ENCODE measurements at regions not wholly inside any gene's neighbourhood (a gene's known extent, or its start where the extent isn't known, plus 50 kb on each side); places are given as distances from the start of the nearest gene placed in this dataset.
"Not testable (repeated sequence)": the region's sequence is repeated elsewhere in the genome, so short reads cannot be mapped to it uniquely, and the experiment has no call there.

DNA sequence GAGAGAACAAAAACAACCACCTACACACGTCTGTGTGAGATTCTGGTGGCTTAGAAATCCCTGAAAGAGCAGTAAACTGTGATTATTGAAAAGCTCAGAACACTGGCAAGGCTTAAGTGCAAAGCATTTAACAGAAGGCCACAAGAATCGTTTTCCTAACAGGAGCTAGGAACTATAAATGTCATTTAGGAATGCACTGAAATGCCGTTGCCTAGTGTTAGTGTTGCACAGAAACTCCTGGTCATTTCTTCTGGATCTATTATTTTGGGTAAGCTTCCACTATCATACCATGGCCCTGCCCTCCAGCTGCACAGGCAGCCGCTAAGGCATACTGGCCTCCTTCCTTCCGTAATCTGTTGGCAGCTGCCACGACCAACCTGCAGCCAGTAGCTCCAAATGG is 923.2 kb downstream of the NLGN4X start:
- no peak for DNase-seq (ENCODE audit: extremely low read depth, insufficient read length)
- TF ChIP-seq, protein P1, sequence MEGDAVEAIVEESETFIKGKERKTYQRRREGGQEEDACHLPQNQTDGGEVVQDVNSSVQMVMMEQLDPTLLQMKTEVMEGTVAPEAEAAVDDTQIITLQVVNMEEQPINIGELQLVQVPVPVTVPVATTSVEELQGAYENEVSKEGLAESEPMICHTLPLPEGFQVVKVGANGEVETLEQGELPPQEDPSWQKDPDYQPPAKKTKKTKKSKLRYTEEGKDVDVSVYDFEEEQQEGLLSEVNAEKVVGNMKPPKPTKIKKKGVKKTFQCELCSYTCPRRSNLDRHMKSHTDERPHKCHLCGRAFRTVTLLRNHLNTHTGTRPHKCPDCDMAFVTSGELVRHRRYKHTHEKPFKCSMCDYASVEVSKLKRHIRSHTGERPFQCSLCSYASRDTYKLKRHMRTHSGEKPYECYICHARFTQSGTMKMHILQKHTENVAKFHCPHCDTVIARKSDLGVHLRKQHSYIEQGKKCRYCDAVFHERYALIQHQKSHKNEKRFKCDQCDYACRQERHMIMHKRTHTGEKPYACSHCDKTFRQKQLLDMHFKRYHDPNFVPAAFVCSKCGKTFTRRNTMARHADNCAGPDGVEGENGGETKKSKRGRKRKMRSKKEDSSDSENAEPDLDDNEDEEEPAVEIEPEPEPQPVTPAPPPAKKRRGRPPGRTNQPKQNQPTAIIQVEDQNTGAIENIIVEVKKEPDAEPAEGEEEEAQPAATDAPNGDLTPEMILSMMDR (IDR thresholded peaks at IDR 0.05; ENCODE audit: insufficient read depth, low read length, poor library complexity, severe bottlenecking) = no peak
- Histone ChIP-seq H3K36me3 (ENCODE audit: control insufficient read depth, insufficient read depth, low read length) (no peaks in the 10 kb centered on the region), H3K27me3 (replicated peaks; ENCODE audit: control insufficient read depth, insufficient read depth, low read length) (no peaks in the 10 kb centered on the region), H3K4me3 (replicated peaks; ENCODE audit: low read depth, low read length) (no peak overlapping the region)

DNA sequence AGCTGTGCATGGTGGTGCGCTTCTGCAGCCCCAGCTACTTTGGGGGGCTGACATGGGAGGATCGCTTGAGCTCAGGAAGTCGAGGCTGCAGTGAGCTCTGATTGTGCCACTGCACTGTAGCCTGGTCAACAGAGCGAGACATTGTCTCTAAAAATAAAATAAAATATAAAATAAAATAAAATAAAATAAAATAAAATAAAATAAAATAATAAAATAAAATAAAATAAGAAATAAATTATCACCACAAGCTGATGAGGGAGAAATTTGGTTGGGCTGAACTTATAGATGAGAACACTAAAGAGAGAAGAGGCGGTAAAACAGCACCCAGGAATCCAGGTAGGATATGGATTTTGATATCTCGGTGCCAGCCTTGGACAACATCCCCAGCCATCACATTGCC is 933.7 kb downstream of the NLGN4X start:
- H3K36me3 ChIP-seq (ENCODE audit: control insufficient read depth, insufficient read depth, low read length) = no peaks in the 10 kb centered on the region
- TF ChIP-seq, protein P1 (IDR thresholded peaks at IDR 0.05; ENCODE audit: insufficient read depth, low read length, poor library complexity, severe bottlenecking) = no peak
- H3K4me3 ChIP-seq (replicated peaks; ENCODE audit: low read depth, low read length) = no peak overlapping the region
- DNase-seq (ENCODE audit: extremely low read depth, insufficient read length) = no peak
- no peaks in the 10 kb centered on the region for H3K27me3 ChIP-seq (replicated peaks; ENCODE audit: control insufficient read depth, insufficient read depth, low read length)

DNA sequence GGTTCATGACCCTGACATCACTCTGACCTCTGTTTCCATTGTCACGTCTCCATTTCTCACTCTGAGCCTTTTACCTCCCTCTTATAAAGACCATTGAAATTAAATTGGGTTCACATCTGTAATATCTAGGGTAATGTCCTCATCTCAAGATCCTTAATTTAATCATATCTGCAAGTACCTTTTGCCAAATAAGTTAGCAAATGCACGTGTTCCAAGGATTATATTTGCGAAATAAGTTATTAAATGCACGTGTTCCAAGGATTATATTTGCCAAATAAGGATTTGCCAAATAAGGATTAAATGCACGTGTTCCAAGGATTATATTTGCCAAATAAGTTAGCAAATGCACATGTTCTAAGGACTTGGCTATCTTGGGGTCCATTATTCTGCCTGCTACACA is 938.0 kb downstream of the NLGN4X start:
- H3K27me3 ChIP-seq (replicated peaks; ENCODE audit: control insufficient read depth, insufficient read depth, low read length) = no peaks in the 10 kb centered on the region
- TF ChIP-seq, protein P1 (IDR thresholded peaks at IDR 0.05; ENCODE audit: insufficient read depth, low read length, poor library complexity, severe bottlenecking) = no peak
- no peak for DNase-seq (ENCODE audit: extremely low read depth, insufficient read length)
- H3K36me3 ChIP-seq (ENCODE audit: control insufficient read depth, insufficient read depth, low read length) = no peaks in the 10 kb centered on the region
- no peak overlapping the region for H3K4me3 ChIP-seq (replicated peaks; ENCODE audit: low read depth, low read length)

DNA sequence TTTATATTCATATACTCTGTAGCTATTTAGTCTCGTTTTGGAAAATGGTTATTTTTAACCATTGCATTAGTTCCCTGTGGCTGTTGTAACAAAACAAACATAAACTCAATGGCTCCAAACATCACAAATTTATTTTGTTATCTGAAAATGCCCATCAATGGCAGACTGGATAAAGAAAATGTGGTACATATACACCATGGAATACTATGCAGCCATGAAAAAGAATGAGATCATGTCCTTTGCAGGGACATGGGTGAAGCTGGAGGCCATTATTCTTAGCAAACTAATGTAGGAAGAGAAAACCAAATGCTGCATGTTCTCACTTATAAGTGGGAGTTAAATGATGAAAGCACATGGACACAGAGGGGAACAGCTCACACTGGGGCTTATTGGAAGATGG is 938.7 kb downstream of the NLGN4X start:
- not testable (repeated sequence) for H3K27me3 ChIP-seq (replicated peaks; ENCODE audit: control insufficient read depth, insufficient read depth, low read length); H3K36me3 ChIP-seq (ENCODE audit: control insufficient read depth, insufficient read depth, low read length); DNase-seq (ENCODE audit: extremely low read depth, insufficient read length); H3K4me3 ChIP-seq (replicated peaks; ENCODE audit: low read depth, low read length)

DNA sequence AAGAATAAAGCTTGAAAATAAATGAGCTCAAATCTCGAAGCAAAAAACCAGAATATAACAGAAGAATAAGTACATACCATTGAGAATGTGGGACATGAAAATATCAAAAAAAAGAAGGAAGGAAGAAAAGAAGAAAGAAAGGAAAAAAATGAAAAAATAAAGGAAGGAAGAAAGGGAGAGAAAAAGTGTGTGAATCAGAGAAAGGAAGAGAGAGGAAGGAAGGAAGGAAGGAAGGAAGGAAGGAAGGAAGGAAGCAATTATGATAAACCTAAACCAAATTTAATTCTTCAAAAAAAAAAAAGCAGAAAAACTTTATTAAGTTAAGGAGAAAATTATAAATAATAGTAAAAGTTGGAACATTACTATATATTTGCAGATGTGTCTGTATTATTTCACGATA is 949.8 kb downstream of the NLGN4X start:
- TF ChIP-seq, protein P1 (IDR thresholded peaks at IDR 0.05; ENCODE audit: insufficient read depth, low read length, poor library complexity, severe bottlenecking) = no peak
- Histone ChIP-seq H3K27me3 (replicated peaks; ENCODE audit: control insufficient read depth, insufficient read depth, low read length) (no peaks in the 10 kb centered on the region), H3K36me3 (ENCODE audit: control insufficient read depth, insufficient read depth, low read length) (no peaks in the 10 kb centered on the region), H3K4me3 (replicated peaks; ENCODE audit: low read depth, low read length) (no peak overlapping the region)
- DNase-seq (ENCODE audit: extremely low read depth, insufficient read length) = no peak

DNA sequence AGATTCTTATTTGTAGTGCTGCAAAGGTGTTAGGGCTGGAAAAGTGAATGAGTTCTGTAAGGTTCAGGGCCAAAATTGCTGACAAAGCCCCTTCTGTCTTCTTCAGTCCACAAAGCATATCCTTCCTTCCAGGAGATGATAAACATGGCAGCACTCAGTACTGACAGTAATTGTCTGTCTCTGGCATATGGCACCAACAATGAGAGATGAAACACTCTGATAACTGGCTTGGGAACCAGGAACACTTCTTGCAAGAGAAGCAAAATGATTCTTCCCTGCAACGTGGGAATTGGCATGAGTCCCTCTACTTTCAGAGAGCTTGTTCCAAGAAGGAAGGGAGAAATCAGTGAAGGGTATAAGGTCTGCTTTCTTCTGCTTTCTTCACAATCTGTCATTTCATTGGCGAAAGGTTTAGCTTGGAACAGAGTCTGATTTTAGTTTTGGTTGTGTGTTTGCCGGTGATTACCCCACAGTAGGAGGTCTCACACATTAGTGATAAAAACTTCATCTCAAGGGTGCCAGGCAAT is 963.3 kb downstream of the NLGN4X start:
- Histone ChIP-seq H3K4me3 (replicated peaks; ENCODE audit: low read depth, low read length) (no peak overlapping the region), H3K36me3 (ENCODE audit: control insufficient read depth, insufficient read depth, low read length) (no peaks in the 10 kb centered on the region), H3K27me3 (replicated peaks; ENCODE audit: control insufficient read depth, insufficient read depth, low read length) (no peaks in the 10 kb centered on the region)
- DNase-seq (ENCODE audit: extremely low read depth, insufficient read length) = no peak
- TF ChIP-seq, protein P1 (IDR thresholded peaks at IDR 0.05; ENCODE audit: insufficient read depth, low read length, poor library complexity, severe bottlenecking) = no peak

All from GM06990 (cell line).